ENCODE measurements at regions not wholly inside any gene's neighbourhood (a gene's known extent, or its start where the extent isn't known, plus 50 kb on each side); places are given as distances from the start of the nearest gene placed in this dataset.
"Not testable (repeated sequence)": the region's sequence is repeated elsewhere in the genome, so short reads cannot be mapped to it uniquely, and the experiment has no call there.

DNA sequence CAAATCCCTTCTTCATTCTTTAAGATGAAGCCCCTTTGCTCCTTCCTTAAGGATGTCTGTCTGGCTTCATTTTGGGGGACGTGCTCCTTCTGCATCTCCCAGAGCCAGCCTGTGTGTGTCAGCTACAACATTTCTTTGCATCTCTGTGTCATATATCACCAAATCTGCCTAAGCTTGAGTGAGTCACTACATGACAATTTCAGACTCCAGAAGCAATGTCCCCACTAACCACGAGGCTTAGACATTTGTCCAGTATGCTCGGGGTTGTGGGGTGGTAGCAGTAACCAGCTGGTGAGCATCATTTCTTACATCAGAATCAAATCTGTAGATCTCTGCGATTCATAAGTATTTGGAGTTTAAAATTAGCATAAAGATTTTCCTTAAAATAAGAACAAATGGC, 54.1 kb upstream of the USP14 start:
- intact Hi-C loops (cut with micrococcal nuclease); H3K27me3 Mint-ChIP-seq (ENCODE audit: low read depth); H3K4me3 Mint-ChIP-seq; H3K4me1 Mint-ChIP-seq (ENCODE audit: low read depth); H3K36me3 Mint-ChIP-seq (ENCODE audit: low read depth); CTCF ChIA-PET; DNase-seq; H3K27ac Mint-ChIP-seq: not testable (repeated sequence)
- H3K9me3 Mint-ChIP-seq = peaks cover 15% of the 10 kb centered on the region

DNA sequence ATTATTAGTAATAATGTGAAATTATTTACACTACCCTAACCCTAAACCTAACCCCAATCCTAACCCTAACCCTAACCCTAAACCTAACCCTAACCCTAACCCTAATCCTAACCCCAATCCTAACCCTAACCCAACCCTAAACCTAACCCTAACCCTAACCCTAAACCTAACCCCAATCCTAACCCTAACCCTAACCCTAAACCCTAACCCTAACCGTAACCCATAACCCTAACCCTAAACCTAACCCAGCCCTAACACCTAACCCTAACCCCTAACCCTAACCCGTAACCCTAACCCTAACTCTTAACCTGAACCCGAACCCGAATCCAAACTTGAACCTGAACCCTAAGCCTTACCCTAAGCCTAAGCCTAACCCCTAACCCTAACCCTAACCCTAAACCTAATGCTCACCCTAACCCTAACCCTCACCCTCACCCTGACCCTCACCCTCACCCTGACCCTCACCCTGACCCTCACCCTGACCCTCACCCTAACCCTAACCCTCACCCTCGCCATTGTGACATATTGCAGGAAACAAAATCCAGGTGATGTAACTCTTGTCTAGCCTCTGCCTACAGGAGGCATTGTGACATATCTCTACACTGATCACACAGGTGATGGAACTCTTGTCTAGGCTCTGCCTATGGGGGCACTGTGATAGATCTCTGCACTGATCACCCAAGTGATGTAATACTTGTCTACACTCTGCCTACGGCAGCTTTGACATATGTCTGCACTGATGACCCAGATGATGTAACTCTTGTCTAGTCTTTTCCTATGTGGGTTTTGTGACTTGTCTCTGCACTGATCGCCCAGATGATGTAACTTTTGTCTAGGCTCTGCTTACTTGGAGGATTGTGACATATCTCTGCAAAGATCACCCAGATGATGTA, 53.0 kb upstream of the USP14 start:
- H3K27ac Mint-ChIP-seq; CTCF ChIA-PET; H3K4me3 Mint-ChIP-seq; intact Hi-C loops (cut with micrococcal nuclease); H3K36me3 Mint-ChIP-seq (ENCODE audit: low read depth); H3K27me3 Mint-ChIP-seq (ENCODE audit: low read depth): not testable (repeated sequence)
- peaks cover 10% of the 10 kb centered on the region for H3K4me1 Mint-ChIP-seq (ENCODE audit: low read depth)
- DNase-seq = peak; percentile 9
- peaks cover 22% of the 10 kb centered on the region for H3K9me3 Mint-ChIP-seq

DNA sequence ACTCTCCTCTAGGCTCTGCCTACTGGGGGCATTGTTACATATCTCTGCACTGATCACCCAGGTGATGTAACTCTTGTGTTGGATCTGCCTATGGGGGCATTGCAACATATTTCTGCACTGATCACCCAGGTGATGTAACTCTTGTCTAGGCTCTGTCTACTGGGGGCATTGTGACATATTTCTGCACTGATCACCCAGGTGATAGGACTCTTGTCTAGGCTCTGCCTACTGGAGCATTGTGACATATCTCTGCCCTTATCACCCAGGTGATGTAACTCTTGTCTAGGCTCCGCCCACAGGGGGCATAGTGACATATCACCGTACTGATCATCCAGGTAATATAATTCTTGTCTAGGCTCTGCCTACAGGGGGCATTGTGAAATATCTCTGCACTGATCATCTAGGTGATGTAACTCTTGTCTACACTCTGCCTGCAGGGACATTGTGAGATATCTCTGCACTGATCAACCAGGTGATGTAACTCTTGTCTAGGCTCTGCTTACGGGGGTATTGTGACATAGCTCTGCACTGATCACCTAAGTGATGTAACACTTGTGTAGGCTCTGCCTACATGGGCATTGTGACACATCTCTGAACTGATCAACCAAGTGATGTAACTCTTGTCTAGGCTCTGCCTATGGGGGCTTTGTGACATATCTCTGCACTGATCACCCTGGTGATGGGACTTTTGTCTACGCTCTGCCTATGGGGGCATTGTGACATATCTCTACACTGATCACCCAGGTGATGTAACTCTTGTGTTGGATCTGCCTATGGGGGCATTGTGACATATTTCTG, 52.1 kb upstream of the USP14 start:
- intact Hi-C loops (cut with micrococcal nuclease); CTCF ChIA-PET; H3K36me3 Mint-ChIP-seq (ENCODE audit: low read depth); H3K27ac Mint-ChIP-seq; H3K4me3 Mint-ChIP-seq; H3K27me3 Mint-ChIP-seq (ENCODE audit: low read depth): not testable (repeated sequence)
- Mint-ChIP-seq H3K9me3 (peaks cover 23% of the 10 kb centered on the region), H3K4me1 (ENCODE audit: low read depth) (peaks cover 17% of the 10 kb centered on the region)
- peak; percentile 37 for DNase-seq

DNA sequence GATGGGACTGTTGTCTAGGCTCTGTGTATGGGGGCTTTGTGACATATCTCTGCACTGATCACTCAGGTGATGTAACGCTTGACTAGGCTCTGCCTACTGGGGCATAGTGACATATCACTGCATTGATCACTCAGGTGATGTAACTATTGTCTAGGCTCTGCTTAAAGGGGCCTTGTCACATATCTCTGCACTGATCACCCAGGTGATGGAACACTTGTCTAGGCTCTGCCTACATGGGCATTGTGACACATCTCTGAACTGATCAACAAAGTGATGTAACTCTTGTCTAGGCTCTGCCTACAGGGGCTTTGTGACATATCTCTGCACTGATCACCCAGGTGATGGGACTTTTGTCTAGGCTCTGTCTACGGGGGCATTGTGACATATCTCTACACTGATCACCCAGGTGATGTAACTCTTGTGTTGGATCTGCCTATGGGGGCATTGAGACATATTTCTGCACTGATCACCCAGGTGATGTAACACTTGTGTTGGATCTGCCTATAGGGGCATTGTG, 51.4 kb upstream of the USP14 start:
- intact Hi-C loops (cut with micrococcal nuclease); DNase-seq; CTCF ChIA-PET; H3K27me3 Mint-ChIP-seq (ENCODE audit: low read depth); H3K4me3 Mint-ChIP-seq; H3K36me3 Mint-ChIP-seq (ENCODE audit: low read depth): not testable (repeated sequence)
- peaks cover 23% of the 10 kb centered on the region for H3K9me3 Mint-ChIP-seq
- peaks cover 18% of the 10 kb centered on the region for H3K4me1 Mint-ChIP-seq (ENCODE audit: low read depth)
- peak overlapping the region; percentile 14 for H3K27ac Mint-ChIP-seq

DNA sequence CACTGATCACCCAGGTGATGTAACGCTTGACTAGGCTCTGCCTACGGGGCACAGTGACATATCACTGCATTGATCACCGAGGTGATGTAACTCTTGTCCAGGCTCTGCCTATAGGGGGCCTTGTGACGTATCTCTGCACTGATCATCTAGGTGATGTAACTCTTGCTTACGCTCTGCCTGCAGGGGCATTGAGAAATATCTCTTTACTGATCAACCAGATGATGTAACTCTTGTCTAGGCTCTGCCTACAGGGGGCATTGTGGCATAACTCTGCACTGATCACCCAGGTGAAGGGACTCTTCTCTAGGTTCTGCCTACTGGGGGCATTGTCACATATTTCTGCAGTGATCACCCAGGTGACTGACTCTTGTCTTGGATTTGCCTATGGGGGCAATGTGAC, 50.9 kb upstream of the USP14 start:
- intact Hi-C loops (cut with micrococcal nuclease); H3K27ac Mint-ChIP-seq; H3K4me3 Mint-ChIP-seq; H3K27me3 Mint-ChIP-seq (ENCODE audit: low read depth); H3K36me3 Mint-ChIP-seq (ENCODE audit: low read depth); DNase-seq; CTCF ChIA-PET: not testable (repeated sequence)
- Mint-ChIP-seq H3K4me1 (ENCODE audit: low read depth) (peaks cover 18% of the 10 kb centered on the region), H3K9me3 (peaks cover 23% of the 10 kb centered on the region)

DNA sequence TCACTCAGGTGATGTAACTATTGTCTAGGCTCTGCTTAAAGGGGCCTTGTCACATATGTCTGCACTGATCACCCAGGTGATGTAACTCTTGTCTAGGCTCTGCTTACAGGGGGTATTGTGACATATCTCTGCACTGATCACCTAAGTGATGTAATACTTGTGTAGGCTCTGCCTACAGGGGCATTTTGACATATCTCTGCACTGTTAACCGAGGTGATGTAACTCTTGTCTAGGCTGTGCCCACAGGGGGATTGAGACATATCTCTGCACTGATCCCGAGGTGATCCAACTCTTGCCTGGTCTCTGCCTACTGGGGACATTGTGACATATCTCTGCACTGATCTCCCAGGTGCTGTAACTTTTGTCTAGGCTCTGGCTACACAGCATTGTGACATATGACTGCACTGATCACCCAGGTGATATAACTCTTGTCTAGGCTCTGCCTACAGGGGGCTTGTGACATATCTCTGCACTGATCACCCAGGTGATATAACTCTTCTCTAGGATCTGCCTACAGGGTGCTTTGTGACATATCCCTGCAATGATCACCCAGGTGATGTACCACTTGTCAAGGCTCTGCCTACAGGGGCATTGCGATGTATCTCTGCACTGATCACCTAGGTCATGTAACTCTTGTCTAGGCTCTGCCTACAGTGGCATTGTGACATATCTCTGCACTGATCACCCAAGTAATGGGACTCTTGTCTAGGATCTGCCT, 50.3 kb upstream of the USP14 start:
- CTCF ChIA-PET; H3K27me3 Mint-ChIP-seq (ENCODE audit: low read depth); H3K36me3 Mint-ChIP-seq (ENCODE audit: low read depth); H3K4me3 Mint-ChIP-seq; intact Hi-C loops (cut with micrococcal nuclease); DNase-seq; H3K27ac Mint-ChIP-seq: not testable (repeated sequence)
- Mint-ChIP-seq H3K9me3 (peaks cover 23% of the 10 kb centered on the region), H3K4me1 (ENCODE audit: low read depth) (peaks cover 18% of the 10 kb centered on the region)
